Hematopoietic multipotent progenitor cell treated with erythropoietin and hydrocortisone succinate and interleukin-3 and kit ligand, for 8 days (in vitro differentiated cells): ENCODE measurements at regions not wholly inside any gene's neighbourhood (a gene's known extent, or its start where the extent isn't known, plus 50 kb on each side); places are given as distances from the start of the nearest gene placed in this dataset.

Experiments
- DNase-seq: peaks from one replicate; pipeline ENCODE4 v3.0.0-alpha.2; 2015

GRCh38 chr11:32273931-32274330, 161.4 kb downstream of the WT1 start:
- no peak for DNase-seq

- no peak for DNase-seq
Measured at GRCh38 chr11:32279672-32280071, 155.7 kb downstream of the WT1 start.

DNA sequence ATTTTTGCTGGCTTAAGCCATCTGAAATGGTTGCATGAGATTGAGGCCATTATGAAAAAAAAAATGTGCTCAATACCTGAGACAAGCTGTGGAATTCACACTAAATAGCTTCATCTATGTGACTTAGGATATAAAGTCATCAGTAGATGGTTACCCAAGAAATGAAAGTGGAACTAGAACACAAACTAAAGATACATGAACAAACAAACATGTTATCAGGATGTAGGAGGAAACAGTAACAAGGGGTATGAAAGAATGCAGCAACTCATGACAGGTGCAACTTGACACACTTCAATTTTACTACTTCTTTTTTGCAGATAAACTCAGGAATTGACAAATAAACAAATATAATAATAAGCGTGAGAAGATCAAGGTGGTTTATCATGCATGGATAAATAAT, 155.0 kb downstream of the WT1 start:
- no peak for DNase-seq

GRCh38 chr11:32288276-32288675, 147.1 kb downstream of the WT1 start:
- DNase-seq, result no peak

DNA sequence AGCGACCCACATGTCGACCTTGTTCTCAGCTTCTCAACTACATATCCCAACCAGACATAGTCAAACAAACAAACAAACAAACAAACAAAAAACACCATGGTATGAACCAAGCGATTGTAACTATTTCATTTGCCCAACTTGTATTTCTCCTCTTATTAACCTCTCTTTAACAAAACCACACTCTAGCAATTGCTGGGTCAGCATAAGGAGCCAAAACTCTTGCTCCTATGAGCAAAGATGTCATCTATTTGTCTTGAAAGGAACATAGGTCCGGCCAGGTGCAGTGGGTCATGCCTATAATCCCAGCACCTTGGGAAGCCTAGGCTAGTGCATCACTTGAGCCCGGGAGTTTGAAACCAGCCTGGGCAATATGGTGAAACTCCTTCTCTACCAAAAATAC, 145.6 kb downstream of the WT1 start:
- DNase-seq, result no peak

DNA sequence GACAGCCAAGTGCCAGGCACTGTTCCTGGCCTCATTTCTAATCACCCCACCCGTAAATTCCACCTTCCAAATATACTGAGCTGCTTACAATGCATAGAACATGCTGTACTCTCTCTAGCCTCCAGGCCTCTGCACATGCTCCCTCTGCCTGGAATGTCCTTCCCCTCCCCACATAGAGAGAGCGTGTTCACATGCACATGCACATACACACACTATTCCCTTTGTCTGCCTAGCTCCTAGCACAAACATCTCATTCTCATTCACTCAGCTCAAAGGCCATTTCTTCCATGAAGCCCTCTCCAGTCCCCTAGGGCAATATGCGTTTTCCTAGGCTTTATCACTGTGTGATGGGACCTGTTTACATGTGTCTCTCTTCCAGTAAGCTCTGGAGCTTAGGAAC, 144.6 kb downstream of the WT1 start:
- DNase-seq, result no peak

DNA sequence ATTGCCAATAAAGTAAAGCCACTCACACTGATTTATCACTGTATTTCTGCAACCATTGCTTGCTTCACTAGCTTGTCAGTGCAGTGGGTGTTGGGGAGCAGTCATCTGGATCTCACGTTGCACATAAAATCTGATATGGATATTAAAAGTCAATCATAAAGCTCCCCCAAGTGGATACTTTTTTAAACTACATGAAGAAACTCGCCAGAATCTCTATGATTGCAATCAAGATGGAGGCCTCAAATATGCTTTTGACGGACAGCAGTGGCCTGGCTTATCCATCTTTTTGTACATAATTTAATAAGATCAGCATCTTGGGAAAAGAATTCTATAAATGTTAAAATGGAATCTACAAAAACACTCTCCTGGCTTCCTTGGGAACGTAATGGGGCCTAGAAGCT, 137.7 kb downstream of the WT1 start:
- peak; percentile 50 for DNase-seq

- DNase-seq, result no peak
Measured at GRCh38 chr11:32302826-32303225, 132.5 kb downstream of the WT1 start.

DNA sequence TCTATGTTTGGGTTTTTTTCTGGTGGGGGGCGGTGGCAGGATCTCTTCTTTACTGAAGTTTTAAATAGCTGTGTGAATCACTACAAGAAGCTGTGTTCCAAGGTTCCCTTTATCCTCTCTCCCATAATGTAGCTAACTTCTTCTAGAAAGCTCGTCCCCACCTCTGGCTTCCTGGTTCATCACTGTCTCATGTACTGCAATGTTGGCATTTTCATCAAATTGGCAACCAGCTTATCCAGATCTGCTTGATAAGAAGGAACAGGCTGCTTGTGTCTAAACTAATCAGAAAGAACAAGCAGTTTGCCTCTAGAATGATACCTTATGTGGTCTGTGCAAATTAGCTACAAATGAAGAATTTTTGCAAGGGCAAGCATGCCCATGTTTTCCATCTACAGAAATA, 130.8 kb downstream of the WT1 start:
- no peak for DNase-seq

DNA sequence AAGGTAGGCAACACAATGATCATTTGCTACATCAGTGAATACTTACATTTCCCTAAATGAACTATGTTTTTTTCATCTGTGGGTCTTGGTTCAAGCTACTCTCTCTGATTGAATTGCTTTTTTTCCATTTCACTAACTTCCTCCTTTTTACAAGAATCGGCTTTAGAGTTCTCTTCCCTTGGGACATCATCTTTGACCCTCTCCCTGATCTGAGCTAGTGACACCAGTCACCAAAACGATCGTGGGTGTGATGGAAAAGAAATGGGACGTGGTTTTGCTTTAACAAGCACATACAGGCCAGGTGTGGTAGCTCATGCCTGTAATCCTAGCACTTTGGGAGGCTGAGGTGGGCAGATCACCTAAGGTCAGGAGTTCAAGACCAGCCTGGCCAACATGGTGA, 129.9 kb downstream of the WT1 start:
- no peak for DNase-seq

DNA sequence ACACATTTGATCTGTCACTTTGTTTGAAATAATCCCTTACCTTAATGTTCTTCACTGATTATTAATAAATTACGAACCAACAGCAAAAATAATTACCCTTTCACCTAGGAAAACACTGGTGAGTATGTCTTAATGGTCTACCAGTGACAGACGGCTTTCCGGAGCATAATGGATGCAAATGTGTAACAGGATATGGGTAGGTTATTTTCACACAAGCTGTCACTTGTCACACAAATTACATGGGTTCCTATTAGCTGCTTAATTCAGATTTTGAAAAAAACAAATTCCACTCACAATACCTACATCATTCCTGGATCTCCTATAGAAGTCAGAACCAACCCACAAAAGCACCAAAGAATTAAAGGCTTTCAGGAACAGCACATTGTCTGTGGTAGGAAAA, 127.9 kb downstream of the WT1 start:
- no peak for DNase-seq

- DNase-seq, result no peak
Measured at GRCh38 chr11:32307913-32308312, 127.4 kb downstream of the WT1 start.

GRCh38 chr11:32309530-32310213, 125.7 kb downstream of the WT1 start:
- DNase-seq, result no peak

- DNase-seq, result no peak
Measured at GRCh38 chr11:32310214-32310601, 125.1 kb downstream of the WT1 start.

DNA sequence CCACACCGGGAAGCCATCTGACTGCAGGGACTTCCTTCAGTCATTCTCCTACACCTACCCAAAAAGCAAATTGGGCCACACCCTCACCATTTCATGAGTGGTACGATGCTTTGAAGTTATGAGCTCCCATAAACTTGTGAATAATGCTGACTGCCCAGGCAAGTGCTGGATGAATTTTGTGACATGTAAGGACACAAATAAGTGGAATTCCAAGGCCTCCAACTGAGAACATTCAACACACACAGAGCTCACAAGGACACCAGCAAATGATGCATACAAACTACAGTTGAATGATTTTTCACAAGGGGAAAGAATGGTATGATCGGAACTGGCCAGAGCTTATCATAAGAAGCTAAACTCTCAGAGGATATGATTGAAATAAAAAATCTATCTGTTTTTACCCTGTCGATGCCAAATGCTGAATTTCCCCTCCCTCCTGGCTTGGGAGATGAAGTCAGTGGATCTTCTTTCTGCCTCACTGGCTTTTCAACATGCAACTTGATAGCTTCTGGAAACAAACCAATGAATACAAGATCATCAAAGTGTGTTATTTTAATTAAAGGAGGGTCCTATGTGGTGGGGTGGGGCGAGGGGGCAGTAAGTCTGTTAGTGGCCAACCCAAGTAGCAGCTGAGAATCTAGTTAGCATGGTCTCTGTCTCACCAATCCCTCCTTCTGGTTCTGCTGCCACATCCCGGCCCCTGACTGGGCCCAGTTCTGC, 123.8 kb downstream of the WT1 start:
- no peak for DNase-seq

DNA sequence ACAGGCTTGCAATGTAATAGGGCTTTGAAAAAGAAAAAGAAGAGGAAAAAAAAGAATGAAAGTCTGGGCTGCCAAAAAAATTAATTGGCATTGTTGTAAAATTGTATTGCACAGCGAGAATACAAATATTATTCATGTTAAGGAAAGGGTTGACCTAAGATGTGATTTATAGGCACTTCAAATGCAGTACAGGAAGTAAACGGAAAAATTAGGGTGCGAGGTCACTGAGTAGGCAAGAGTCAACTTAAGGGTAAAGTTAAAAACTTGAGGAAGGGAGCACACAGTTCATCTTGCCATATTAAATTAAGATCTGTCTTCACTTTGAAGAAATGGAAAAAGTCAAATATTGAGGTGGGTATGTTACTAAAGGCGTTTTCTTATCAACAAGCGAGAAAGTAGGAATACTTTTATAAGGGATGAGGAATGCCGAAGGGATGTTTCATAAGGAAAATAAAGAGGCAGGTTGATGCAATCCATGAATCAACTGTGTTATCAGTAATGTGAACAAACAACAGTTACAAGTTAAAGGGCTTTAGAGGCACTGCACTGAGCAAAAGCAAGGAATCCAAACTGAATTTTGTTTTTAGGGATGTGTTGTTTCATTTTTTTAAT, 123.0 kb downstream of the WT1 start:
- DNase-seq, result no peak

DNA sequence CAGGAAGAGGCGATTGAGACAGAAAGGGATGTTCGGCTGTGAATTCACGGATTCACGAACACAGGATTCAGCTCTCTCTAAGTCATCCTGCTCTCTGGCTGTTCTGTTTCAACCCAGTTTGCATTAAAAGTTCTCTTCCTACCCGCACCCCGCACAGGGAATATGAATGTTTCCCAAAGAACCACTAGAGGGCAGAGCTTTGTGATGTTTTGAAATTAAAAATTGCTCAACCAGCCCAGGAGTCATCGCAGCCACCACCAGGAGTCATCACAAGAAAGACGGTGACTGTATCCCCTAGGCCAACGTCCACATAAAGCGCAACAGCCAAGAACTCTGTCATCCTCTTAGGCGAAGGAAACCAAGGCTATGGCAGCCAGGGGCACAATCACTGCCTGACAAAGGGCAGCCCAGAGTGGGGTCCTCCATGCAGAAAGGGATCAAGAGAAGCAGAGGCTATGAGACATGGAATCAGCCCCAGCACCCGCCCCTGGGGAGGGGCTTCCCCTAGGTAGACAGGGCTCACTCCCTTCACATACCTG, 122.4 kb downstream of the WT1 start:
- DNase-seq, result peak; percentile 59

GRCh38 chr11:32313477-32313876, 121.9 kb downstream of the WT1 start:
- DNase-seq, result no peak

DNA sequence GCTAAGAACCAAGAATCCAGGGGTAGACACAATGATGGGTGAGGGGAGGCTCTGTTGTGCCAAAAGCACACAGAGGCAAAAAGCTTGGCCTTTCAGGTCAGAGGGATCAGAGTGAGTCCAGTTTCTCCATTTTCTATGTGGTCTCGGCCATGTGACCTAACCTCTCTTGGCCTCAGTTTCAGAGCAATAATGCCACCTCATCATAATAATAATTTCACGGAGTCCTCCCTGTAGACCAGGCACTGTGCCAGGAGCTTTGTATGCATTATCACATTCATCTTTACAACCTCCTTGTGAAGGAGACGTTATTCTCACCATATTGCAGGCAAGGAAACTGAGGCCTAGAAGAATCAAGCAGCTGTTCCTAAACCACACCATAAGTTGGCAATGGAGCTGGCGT, 120.2 kb downstream of the WT1 start:
- DNase-seq, result no peak

- DNase-seq, result no peak
Measured at GRCh38 chr11:32316232-32316631, 119.1 kb downstream of the WT1 start.

GRCh38 chr11:32316858-32317642, 118.3 kb downstream of the WT1 start:
- no peak for DNase-seq

DNA sequence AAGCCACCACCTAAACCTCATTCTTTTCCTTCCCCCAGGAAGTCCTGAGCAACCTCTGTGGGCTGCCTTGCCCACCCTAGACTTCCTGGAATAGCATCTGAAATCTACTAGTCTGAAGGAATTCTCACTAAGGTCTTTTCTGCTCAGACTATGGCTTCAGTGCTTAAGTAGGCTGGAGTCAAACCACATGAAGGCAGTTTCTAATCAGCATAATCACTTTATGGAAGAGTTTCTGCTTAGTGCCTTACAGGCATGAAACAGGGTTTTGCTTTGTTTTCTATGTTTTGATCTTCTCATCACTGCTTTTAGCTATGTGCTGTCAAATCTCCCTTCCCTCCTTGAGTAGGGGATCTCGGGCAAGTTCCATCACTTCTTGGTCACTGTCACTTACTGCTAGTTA, 117.7 kb downstream of the WT1 start:
- no peak for DNase-seq
